Activated CD4-positive, alpha-beta T cell treated with anti-CD3 and anti-CD28 coated beads, Interleukin-2, amount 50 U/mL, for 48 hours (primary cell): ENCODE measurements at regions not wholly inside any gene's neighbourhood (a gene's known extent, or its start where the extent isn't known, plus 50 kb on each side); places are given as distances from the start of the nearest gene placed in this dataset.

Experiments used
- DNase-seq, 2 experiments: peaks; one replicate each; pipeline ENCODE4 v3.0.0-alpha.2; 2020

- DNase-seq: no peak
Measured at GRCh38 chr4:135201081-135201480, 999.5 kb upstream of the PABPC4L start.

- no peak for DNase-seq
Measured at GRCh38 chr4:135197641-135198040, 996.1 kb upstream of the PABPC4L start.

GRCh38 chr4:135194477-135194876, 992.9 kb upstream of the PABPC4L start:
- no peak for DNase-seq

GRCh38 chr4:135192751-135193535, 991.4 kb upstream of the PABPC4L start:
- no peak for DNase-seq

- no peak for DNase-seq
Measured at GRCh38 chr4:135191596-135191995, 990.0 kb upstream of the PABPC4L start.

- DNase-seq: no peak
Measured at GRCh38 chr4:135186002-135186401, 984.4 kb upstream of the PABPC4L start.

- no peak for DNase-seq
Measured at GRCh38 chr4:135185256-135185655, 983.7 kb upstream of the PABPC4L start.

- no peak for DNase-seq
Measured at GRCh38 chr4:135184715-135185114, 983.1 kb upstream of the PABPC4L start.

GRCh38 chr4:135177321-135177720, 975.7 kb upstream of the PABPC4L start:
- DNase-seq: no peak

GRCh38 chr4:135166661-135167060, 965.1 kb upstream of the PABPC4L start:
- DNase-seq: no peak

GRCh38 chr4:135164601-135165000, 963.0 kb upstream of the PABPC4L start:
- DNase-seq: no peak

- DNase-seq: no peak
Measured at GRCh38 chr4:135144498-135144897, 942.9 kb upstream of the PABPC4L start.

- DNase-seq: no peak
Measured at GRCh38 chr4:135124196-135124595, 922.6 kb upstream of the PABPC4L start.

- DNase-seq: no peak
Measured at GRCh38 chr4:135123632-135124031, 922.0 kb upstream of the PABPC4L start.

GRCh38 chr4:135122457-135122856, 920.9 kb upstream of the PABPC4L start:
- DNase-seq: no peak

GRCh38 chr4:135120195-135120594, 918.6 kb upstream of the PABPC4L start:
- no peak for DNase-seq

GRCh38 chr4:135114079-135114478, 912.5 kb upstream of the PABPC4L start:
- no peak for DNase-seq

GRCh38 chr4:135098061-135098460, 896.5 kb upstream of the PABPC4L start:
- no peak for DNase-seq

GRCh38 chr4:135073389-135073788, 871.8 kb upstream of the PABPC4L start:
- no peak for DNase-seq

GRCh38 chr4:135072553-135072952, 871.0 kb upstream of the PABPC4L start:
- DNase-seq: no peak

- DNase-seq: no peak
Measured at GRCh38 chr4:135065366-135065765, 863.8 kb upstream of the PABPC4L start.

GRCh38 chr4:135050086-135050717, 848.6 kb upstream of the PABPC4L start:
- no peak for DNase-seq

- no peak for DNase-seq
Measured at GRCh38 chr4:135032670-135033069, 831.1 kb upstream of the PABPC4L start.

- no peak for DNase-seq
Measured at GRCh38 chr4:135015771-135016170, 814.2 kb upstream of the PABPC4L start.

GRCh38 chr4:135007400-135007799, 805.8 kb upstream of the PABPC4L start:
- no peak for DNase-seq
